ENCODE measurements at regions not wholly inside any gene's neighbourhood (a gene's known extent, or its start where the extent isn't known, plus 50 kb on each side); places are given as distances from the start of the nearest gene placed in this dataset.

- Histone ChIP-seq H3K27ac (ENCODE audit: insufficient read depth, low read depth, low read length) (no peak overlapping the region), H3K4me3 (replicated peaks in 1 of 3; ENCODE audit: insufficient read depth in 1 of 3, low read depth in 1 of 3, low read length in 3 of 3) (no peak overlapping the region), H3K4me1 (ENCODE audit: control insufficient read depth, extremely low read depth, insufficient read depth, low read length) (no peaks in the 10 kb centered on the region), H3K4me2 (ENCODE audit: insufficient read depth, low read length) (no peak overlapping the region), H3K36me3 (ENCODE audit: control insufficient read depth in 2 of 2, extremely low read depth in 1 of 2, insufficient read depth in 2 of 2, low read length in 2 of 2) (no peaks in the 10 kb centered on the region), H3K27me3 (ENCODE audit: control insufficient read depth in 2 of 2, insufficient read depth in 2 of 2, low read length in 2 of 2) (no peaks in the 10 kb centered on the region), H3K9me1 (replicated peaks; ENCODE audit: control insufficient read depth, extremely low read depth, insufficient read depth, low read length) (no peaks in the 10 kb centered on the region), H4K20me1 (replicated peaks; ENCODE audit: control insufficient read depth, extremely low read depth, insufficient read depth, low read length) (no peaks in the 10 kb centered on the region), H3K9me3 (replicated peaks; ENCODE audit: control insufficient read depth, insufficient read depth, low read length) (no peaks in the 10 kb centered on the region), H2AFZ (ENCODE audit: low read depth, low read length) (no peak overlapping the region), H3K79me2 (ENCODE audit: control insufficient read depth, insufficient read depth, low read length) (no peaks in the 10 kb centered on the region), H3K9ac (replicated peaks; ENCODE audit: extremely low read depth, insufficient read depth, low read length) (no peak overlapping the region)
- BruUV-seq (replicated peaks) = no TSS peak
- FAIRE-seq (no peak), DNase-seq (ENCODE audit: low read depth, low spot score) (no peak)
- intact Hi-C loops (cut with micrococcal nuclease) (no loop called here), dilution Hi-C loops (cut with MboI; ENCODE audit: extremely low pct_ligation_motif_present, low sequenced_read_pairs) (no loop called here)
- TF ChIP-seq POLR2A (IDR thresholded peaks at IDR 0.05; ENCODE audit: low read depth, low read length) = no peak
- TF ChIP-seq GATA2 (IDR thresholded peaks at IDR 0.05; ENCODE audit: insufficient read depth, insufficient read length, low read depth, low read length) = no peak
- no peak for TF ChIP-seq CTCF (IDR thresholded peaks at IDR 0.05; ENCODE audit: extremely low read depth in 1 of 2, insufficient read depth in 1 of 2, low read depth in 1 of 2, low read length in 2 of 2)
- ChIA-PET POLR2A (no interaction called here), CTCF (no interaction called here)
Observed at GRCh38 chr16:25626172-25626571, 65.6 kb upstream of the HS3ST4 start.

GRCh38 chr16:25625620-25626019, 66.1 kb upstream of the HS3ST4 start:
- ChIA-PET CTCF (no interaction called here), POLR2A (no interaction called here)
- H3K4me1 ChIP-seq (ENCODE audit: control insufficient read depth, extremely low read depth, insufficient read depth, low read length) = no peaks in the 10 kb centered on the region
- FAIRE-seq (no peak), DNase-seq (ENCODE audit: low read depth, low spot score) (no peak)
- H3K79me2 ChIP-seq (ENCODE audit: control insufficient read depth, insufficient read depth, low read length) = no peaks in the 10 kb centered on the region
- no peaks in the 10 kb centered on the region for H3K9me1 ChIP-seq (replicated peaks; ENCODE audit: control insufficient read depth, extremely low read depth, insufficient read depth, low read length)
- H3K9ac ChIP-seq (replicated peaks; ENCODE audit: extremely low read depth, insufficient read depth, low read length) = no peak overlapping the region
- intact Hi-C loops (cut with micrococcal nuclease) = no loop called here
- dilution Hi-C loops (cut with MboI; ENCODE audit: extremely low pct_ligation_motif_present, low sequenced_read_pairs) = no loop called here
- H2AFZ ChIP-seq (ENCODE audit: low read depth, low read length) = no peak overlapping the region
- H3K27me3 ChIP-seq (ENCODE audit: control insufficient read depth in 2 of 2, insufficient read depth in 2 of 2, low read length in 2 of 2) = no peaks in the 10 kb centered on the region
- no TSS peak for BruUV-seq (replicated peaks)
- TF ChIP-seq MYC (IDR thresholded peaks at IDR 0.05; ENCODE audit: low read depth, low read length) (no peak), FOS (IDR thresholded peaks at IDR 0.05; ENCODE audit: borderline replicate concordance, insufficient read depth, low read length) (no peak), MAX (IDR thresholded peaks at IDR 0.05; ENCODE audit: insufficient read depth, insufficient read length) (no peak), JUN (IDR thresholded peaks at IDR 0.05; ENCODE audit: borderline replicate concordance, insufficient read depth, insufficient read length, low read depth) (no peak), GATA2 (IDR thresholded peaks at IDR 0.05; ENCODE audit: insufficient read depth, insufficient read length, low read depth, low read length) (no peak), EZH2 (IDR thresholded peaks at IDR 0.05; ENCODE audit: borderline replicate concordance, low read depth, low read length, severe bottlenecking) (no peak), POLR2A (IDR thresholded peaks at IDR 0.05; ENCODE audit: low read depth, low read length) (no peak), CTCF (IDR thresholded peaks at IDR 0.05; ENCODE audit: extremely low read depth in 1 of 2, insufficient read depth in 1 of 2, low read depth in 1 of 2, low read length in 2 of 2) (no peak), POLR2AphosphoS5 (IDR thresholded peaks at IDR 0.05; ENCODE audit: insufficient read depth, low read depth, low read length) (no peak)
- H4K20me1 ChIP-seq (replicated peaks; ENCODE audit: control insufficient read depth, extremely low read depth, insufficient read depth, low read length) = no peaks in the 10 kb centered on the region
- H3K4me3 ChIP-seq (replicated peaks in 1 of 3; ENCODE audit: insufficient read depth in 1 of 3, low read depth in 1 of 3, low read length in 3 of 3) = no peak overlapping the region
- no peak overlapping the region for H3K4me2 ChIP-seq (ENCODE audit: insufficient read depth, low read length)
- H3K36me3 ChIP-seq (ENCODE audit: control insufficient read depth in 2 of 2, extremely low read depth in 1 of 2, insufficient read depth in 2 of 2, low read length in 2 of 2) = no peaks in the 10 kb centered on the region
- no peak overlapping the region for H3K27ac ChIP-seq (ENCODE audit: insufficient read depth, low read depth, low read length)
- no peaks in the 10 kb centered on the region for H3K9me3 ChIP-seq (replicated peaks; ENCODE audit: control insufficient read depth, insufficient read depth, low read length)
